Skeletal muscle cell (primary cell): ENCODE measurements at regions not wholly inside any gene's neighbourhood (a gene's known extent, or its start where the extent isn't known, plus 50 kb on each side); places are given as distances from the start of the nearest gene placed in this dataset.

ENCODE experiments used
- DNase-seq: peaks from one replicate; pipeline ENCODE4 v3.0.0-alpha.2; 2010; ENCODE audit warnings: low read depth
- H3K4me3 ChIP-seq: 2 replicates; pipeline ENCODE4 v1.5.1; 2011; ENCODE audit warnings: low read depth, mild to moderate bottlenecking, control low read depth, low read length, moderate library complexity

- no peak overlapping the region for H3K4me3 ChIP-seq
- DNase-seq = no peak
Observed at GRCh38 chr1:232457595-232457994, 172.3 kb downstream of the SIPA1L2 start.

DNA sequence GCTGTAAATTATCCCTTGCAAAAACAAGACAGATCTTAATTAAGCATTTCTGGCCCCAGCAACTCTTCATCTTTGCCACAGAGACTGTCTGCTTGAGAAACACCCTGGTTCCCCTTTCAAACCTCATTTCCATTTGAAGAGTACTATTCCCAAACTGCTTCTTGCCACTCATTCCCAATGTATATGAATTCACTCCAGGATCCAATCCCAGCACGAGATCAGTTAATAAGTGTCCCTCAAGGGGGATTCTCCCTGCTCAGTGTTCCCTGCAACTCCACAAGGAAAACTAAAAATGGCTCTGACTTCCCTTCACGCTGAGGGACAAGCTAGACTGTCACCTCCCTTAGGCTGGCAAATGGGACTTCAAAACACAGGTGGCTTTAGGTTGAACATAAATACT, 173.2 kb downstream of the SIPA1L2 start:
- no peak overlapping the region for H3K4me3 ChIP-seq
- no peak for DNase-seq

DNA sequence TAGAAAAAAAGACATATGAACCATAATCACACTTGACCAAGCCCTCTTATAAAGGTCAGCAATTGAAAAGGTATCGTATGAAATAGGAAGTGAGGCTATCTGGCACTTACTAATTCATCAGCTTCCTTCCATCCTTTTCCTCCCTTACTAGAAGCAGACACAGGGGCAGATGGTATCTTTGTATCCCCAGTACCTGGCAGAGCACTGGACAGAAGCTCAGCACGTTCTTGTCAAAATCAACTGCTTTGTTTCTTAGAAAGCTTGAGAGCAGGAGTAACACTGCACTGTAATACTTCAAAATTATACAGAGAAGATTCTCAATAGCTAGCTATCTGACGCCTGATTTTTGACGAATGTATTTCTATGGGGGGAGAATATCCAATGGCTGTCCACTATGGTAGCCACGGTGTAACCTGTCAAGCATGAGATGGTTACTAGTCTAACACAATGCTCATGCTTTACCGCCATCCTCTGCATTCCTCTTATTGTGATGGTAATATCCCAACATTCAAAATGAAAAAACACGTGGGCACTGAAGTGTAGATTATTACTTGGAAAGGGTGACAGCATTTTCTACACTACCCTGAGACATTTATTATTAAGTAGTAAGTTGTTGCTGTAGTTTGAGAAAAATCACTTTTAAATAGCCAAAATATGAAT, 175.6 kb downstream of the SIPA1L2 start:
- DNase-seq = no peak
- H3K4me3 ChIP-seq = no peak overlapping the region

GRCh38 chr1:232452736-232453440, 177.0 kb downstream of the SIPA1L2 start:
- no peak for DNase-seq
- H3K4me3 ChIP-seq = no peak overlapping the region

DNA sequence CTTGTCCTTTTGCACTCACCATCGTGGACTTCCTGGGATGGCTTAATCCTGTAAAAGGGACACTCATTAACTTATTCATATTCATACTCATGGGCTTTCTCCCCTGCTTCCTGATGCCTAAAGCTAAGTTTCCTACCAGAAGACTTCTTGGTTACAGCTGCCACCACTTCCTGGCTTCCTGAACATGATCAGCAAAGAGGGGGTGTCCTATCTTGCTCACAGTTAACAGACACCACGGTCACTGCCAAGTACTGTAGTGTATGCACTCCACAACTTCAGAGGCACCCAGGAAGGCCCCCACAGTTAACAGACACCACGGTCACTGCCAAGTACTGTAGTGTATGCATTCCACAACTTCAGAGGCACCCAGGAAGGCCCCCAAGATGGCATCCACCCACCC, 177.8 kb downstream of the SIPA1L2 start:
- no peak overlapping the region for H3K4me3 ChIP-seq
- no peak for DNase-seq

DNA sequence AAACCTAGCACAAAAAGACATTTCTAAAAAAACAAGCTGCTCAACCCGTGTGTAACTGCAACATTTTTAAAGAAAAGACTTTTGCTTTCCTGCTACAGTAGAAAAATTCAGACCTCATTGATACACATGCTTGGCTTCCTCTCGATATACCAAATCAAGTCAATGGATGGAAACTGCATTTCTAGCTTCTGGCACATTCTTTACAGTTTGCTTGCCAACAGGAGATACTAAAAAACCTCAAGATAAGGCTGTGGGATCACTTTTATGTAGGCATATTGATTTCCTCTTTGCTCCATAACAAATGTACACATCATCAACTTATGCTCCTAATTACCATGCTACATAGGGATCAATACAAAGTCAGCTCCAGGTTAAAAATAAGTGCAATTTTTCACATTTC, 178.4 kb downstream of the SIPA1L2 start:
- DNase-seq = no peak
- H3K4me3 ChIP-seq = no peak overlapping the region

GRCh38 chr1:232450615-232451014, 179.3 kb downstream of the SIPA1L2 start:
- no peak for DNase-seq
- H3K4me3 ChIP-seq = no peak overlapping the region

DNA sequence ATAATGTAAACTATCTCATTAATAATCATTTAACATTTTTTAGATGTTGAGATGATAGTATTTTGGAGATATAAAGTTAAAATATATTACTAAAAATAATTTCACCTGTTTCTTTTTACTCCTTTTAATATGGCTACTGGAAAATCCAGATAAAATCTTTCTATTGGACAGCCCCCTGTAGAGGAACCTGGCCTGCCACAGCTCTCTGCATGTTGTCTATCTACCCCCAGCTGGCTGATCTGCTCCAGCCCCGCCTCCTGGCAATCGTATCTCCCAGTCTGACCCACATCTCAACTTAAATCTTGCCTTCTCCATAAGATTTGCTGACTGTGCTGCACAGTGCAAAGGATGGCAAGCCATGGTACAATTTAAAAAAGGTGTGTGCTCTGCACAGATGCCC, 182.8 kb downstream of the SIPA1L2 start:
- no peak overlapping the region for H3K4me3 ChIP-seq
- no peak for DNase-seq

- no peak overlapping the region for H3K4me3 ChIP-seq
- DNase-seq = no peak
Observed at GRCh38 chr1:232445361-232446106, 184.4 kb downstream of the SIPA1L2 start.

GRCh38 chr1:232443372-232443771, 186.6 kb downstream of the SIPA1L2 start:
- no peak overlapping the region for H3K4me3 ChIP-seq
- DNase-seq = no peak

DNA sequence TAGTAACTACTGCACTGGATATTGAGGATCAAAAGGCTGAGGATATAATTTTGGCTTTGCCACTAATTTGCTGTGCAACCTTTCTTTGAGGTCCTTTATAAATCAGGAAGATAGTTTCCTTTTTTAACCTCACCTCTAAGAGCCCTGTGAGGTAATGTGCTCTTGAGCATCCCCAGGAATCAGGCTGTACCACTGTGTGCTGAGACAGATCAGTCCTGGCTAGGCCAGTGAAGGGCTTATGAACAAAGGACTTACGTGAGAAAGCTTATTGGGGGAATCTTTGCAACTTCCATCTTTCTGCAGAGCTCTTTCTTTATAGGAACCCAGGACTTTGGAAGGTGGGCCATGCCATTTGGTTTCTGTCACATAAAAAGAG, 188.9 kb downstream of the SIPA1L2 start:
- no peak for DNase-seq
- no peak overlapping the region for H3K4me3 ChIP-seq

DNA sequence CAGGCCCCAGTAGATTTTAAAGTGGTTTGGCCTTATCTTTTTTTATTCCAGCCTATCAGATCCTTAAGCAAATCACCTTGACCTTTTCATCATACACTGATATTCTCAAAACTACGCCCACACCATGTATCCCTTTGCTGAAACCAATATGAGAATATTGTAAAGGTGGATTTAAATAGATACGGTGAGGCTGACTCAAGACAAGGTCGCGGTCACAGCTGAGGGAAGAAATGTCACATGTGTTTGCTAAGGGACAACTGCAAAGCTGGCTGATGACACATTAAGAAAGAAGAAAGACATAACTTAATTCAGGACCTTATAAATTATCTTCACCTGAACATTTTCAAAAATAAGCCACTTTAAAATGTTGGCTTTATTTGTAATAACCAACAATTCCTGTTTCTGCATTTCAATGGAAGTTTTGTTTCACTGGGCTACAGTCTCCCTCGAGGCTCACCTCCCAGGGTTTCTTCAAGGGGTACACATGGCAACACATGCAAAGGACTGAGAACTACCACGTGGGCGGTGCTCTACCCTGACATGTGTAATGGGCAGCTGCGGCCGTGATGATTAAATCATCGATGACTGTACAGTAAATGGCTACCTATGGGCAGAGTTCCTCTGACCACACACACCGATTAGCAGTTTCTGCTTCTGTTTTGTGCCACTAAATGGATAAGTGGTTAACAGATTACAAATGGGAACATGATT, 189.5 kb downstream of the SIPA1L2 start:
- no peak overlapping the region for H3K4me3 ChIP-seq
- no peak for DNase-seq

GRCh38 chr1:232439011-232439410, 190.9 kb downstream of the SIPA1L2 start:
- H3K4me3 ChIP-seq = no peak overlapping the region
- DNase-seq = no peak

GRCh38 chr1:232438476-232438875, 191.5 kb downstream of the SIPA1L2 start:
- DNase-seq = no peak
- no peak overlapping the region for H3K4me3 ChIP-seq

DNA sequence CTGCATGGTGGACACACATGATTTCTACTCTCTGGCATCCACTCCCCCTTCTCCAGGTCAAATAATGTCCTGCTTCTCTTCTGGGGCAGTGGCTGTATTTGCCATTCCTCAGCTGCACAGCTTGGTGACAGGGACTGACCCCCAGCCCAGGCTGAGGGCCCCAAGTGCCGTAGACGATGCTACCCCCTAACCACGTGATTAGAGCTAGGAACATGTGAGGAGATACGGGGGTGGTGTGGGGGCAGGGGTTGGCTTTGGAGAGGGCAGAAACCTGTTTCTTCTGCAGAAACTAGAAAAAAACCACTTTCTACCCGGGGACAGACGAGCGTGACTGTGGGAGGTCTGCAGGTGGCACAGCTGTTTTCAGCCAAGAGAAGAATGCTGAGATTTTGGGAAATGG, 192.4 kb downstream of the SIPA1L2 start:
- DNase-seq = no peak
- no peak overlapping the region for H3K4me3 ChIP-seq

DNA sequence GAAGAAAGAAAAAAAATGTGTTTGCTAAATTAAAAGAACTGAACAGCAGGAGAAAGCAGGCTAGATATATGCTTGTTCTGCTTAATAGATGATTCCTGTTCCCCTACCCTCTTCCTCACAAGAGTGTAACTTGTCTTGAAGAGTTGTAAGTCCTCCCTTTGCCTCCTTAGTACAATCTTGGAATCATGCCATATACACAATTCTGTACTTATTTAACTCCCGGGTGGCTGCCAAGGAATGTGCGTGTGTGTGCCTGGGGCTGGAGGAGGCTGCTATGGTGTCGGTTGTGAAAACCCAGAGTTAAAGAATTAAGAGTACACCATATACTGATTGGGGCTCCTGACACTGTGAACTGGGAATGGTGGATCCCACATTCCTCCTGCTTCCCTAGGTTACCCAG, 194.2 kb downstream of the SIPA1L2 start:
- peak; percentile 33 for DNase-seq
- H3K4me3 ChIP-seq = no peak overlapping the region

- no peak overlapping the region for H3K4me3 ChIP-seq
Observed at GRCh38 chr1:232432313-232432712, 197.6 kb downstream of the SIPA1L2 start.

GRCh38 chr1:232431748-232432147, 198.2 kb downstream of the SIPA1L2 start:
- no peak overlapping the region for H3K4me3 ChIP-seq
- no peak for DNase-seq

More at GRCh38 chr1:232432313-232432712, 197.6 kb downstream of the SIPA1L2 start:
- DNase-seq = peak; percentile 14

GRCh38 chr1:232431326-232431725, 198.6 kb downstream of the SIPA1L2 start:
- no peak for DNase-seq
- H3K4me3 ChIP-seq = no peak overlapping the region

GRCh38 chr1:232430467-232430866, 199.5 kb downstream of the SIPA1L2 start:
- H3K4me3 ChIP-seq = no peak overlapping the region
- DNase-seq = no peak
